Lung (tissue), 11 donors: ENCODE measurements at regions not wholly inside any gene's neighbourhood (a gene's known extent, or its start where the extent isn't known, plus 50 kb on each side); places are given as distances from the start of the nearest gene placed in this dataset.
A peak's percentile ranks its signal among the peaks of the same experiment; 100 is the strongest.

Experiments
- ATAC-seq: fragments of 200-7000 bp; cut with Tn5 transposase; one replicate; pipeline ENCODE4 v1.9.1; 2020; ENCODE audit warnings: moderate number of reproducible peaks; ENCODE audit not compliant: insufficient read depth, low FRiP score
- DNase-seq, 3 donors: peaks; one replicate each; pipeline ENCODE4 v3.0.0-alpha.2; 2013 to 2017
- H3K27ac ChIP-seq, 2 donors: one replicate each; pipeline ENCODE4 v1.5.1; 2013; ENCODE audit warnings: mild to moderate bottlenecking in 2 of 2, moderate library complexity in 2 of 2, control low read depth in 1 of 2, inconsistent platforms in 1 of 2, low read depth in 1 of 2, low read length in 1 of 2
- H3K27me3 ChIP-seq, 3 donors: one replicate each; pipeline ENCODE4 v1.5.1; 2013; ENCODE audit warnings: low read length in 2 of 3; ENCODE audit not compliant: control insufficient read depth in 3 of 3, insufficient read depth in 3 of 3
- H3K36me3 ChIP-seq, 4 donors: one replicate each; pipeline ENCODE4 v1.5.1; 2013; ENCODE audit warnings: low read length in 4 of 4, mild to moderate bottlenecking in 1 of 4, moderate library complexity in 1 of 4; ENCODE audit not compliant: control insufficient read depth in 4 of 4, insufficient read depth in 4 of 4
- H3K4me1 ChIP-seq, 5 donors: one replicate each; pipeline ENCODE4 v1.5.1; 2013; ENCODE audit warnings: low read length in 5 of 5, mild to moderate bottlenecking in 2 of 5, moderate library complexity in 1 of 5; ENCODE audit not compliant: control insufficient read depth in 5 of 5, insufficient read depth in 5 of 5
- H3K4me3 ChIP-seq: one replicate; pipeline ENCODE4 v1.5.1; 2013; ENCODE audit warnings: mild to moderate bottlenecking, control low read depth, moderate library complexity
- H3K9ac ChIP-seq, 2 donors: one replicate each; pipeline ENCODE4 v1.5.1; 2013; ENCODE audit warnings: low read length in 2 of 2, control low read depth in 1 of 2; ENCODE audit not compliant: insufficient read depth in 1 of 2
- H3K9me3 ChIP-seq, 4 donors: one replicate each; pipeline ENCODE4 v1.5.1; 2013; ENCODE audit warnings: low read length in 3 of 4, mild to moderate bottlenecking in 1 of 4, moderate library complexity in 1 of 4; ENCODE audit not compliant: control insufficient read depth in 4 of 4, insufficient read depth in 3 of 4
- WGBS, 2 donors: extraction: QIAGEN DNeasy Blood & Tissue Kit; methylation state at CpG; one replicate each; pipeline ENCODE4 v1.1.7; 2013; 5-methylcytosine and 5-hydroxymethylcytosine counted together
- TF ChIP-seq, protein P1 (sequence below): IDR thresholded peaks from 2 replicates; pipeline ENCODE4 v1.5.1; 2012; ENCODE audit warnings: mild to moderate bottlenecking; ENCODE audit errors: control extremely low read depth, extremely low read depth
- donor health status: control.
- donor health status: control.
- donor health status: Bipolar disorder and iron deficiency.
- donor health status: healthy.
- donor health status: DM: yes; HTN: yes; CAD: no.

DNA sequence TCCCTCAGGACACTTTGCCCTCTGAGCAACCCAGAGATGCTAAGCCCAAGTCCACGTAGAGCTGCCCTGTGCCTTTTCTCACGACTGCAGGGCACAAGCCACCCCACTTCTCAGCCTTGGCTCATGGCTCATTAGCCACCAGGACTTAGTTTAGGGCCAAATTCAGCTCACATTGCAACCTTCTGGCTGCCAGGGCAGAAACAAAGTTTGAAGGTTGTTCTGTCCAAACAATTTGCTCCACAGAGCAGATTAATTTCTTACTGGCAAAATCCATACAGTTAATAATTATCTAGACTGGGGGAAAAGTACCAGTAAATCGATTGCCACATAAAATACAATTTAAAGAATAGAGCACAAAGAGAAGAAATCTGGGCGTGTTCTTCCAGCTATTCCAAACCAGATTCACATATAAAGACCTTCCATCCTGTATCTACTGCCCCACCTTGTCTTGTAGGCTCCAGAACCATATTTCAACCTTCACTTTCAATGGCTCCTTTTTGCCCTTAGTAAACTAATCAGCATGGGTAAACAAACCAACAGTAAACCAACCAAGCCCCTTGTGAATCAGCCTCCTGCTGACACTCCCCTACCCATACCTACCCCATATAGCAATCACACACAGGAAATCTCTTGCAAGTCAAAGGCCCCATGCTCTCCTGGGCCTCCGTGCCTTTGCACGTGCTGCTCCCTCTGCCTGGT lies 101.9 kb downstream of the QRSL1 start:
- H3K9ac ChIP-seq: no peak overlapping the region
- peaks cover 0 to 1% (median 0%) of the 10 kb centered on the region in 4 donors for H3K9me3 ChIP-seq
- ATAC-seq: no peak
- H3K36me3 ChIP-seq: no peaks in the 10 kb centered on the region
- H3K27me3 ChIP-seq: no peaks in the 10 kb centered on the region
- no peak overlapping the region for H3K4me3 ChIP-seq
- TF ChIP-seq, protein P1, sequence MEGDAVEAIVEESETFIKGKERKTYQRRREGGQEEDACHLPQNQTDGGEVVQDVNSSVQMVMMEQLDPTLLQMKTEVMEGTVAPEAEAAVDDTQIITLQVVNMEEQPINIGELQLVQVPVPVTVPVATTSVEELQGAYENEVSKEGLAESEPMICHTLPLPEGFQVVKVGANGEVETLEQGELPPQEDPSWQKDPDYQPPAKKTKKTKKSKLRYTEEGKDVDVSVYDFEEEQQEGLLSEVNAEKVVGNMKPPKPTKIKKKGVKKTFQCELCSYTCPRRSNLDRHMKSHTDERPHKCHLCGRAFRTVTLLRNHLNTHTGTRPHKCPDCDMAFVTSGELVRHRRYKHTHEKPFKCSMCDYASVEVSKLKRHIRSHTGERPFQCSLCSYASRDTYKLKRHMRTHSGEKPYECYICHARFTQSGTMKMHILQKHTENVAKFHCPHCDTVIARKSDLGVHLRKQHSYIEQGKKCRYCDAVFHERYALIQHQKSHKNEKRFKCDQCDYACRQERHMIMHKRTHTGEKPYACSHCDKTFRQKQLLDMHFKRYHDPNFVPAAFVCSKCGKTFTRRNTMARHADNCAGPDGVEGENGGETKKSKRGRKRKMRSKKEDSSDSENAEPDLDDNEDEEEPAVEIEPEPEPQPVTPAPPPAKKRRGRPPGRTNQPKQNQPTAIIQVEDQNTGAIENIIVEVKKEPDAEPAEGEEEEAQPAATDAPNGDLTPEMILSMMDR: no peak
- peaks cover 0 to 4% (median 0%) of the 10 kb centered on the region in 5 donors for H3K4me1 ChIP-seq
- H3K27ac ChIP-seq: no peak overlapping the region
- 75 to 90% methylated on average over 6 of the region's 6 CpGs for WGBS, 2 donors
- DNase-seq: no peak

DNA sequence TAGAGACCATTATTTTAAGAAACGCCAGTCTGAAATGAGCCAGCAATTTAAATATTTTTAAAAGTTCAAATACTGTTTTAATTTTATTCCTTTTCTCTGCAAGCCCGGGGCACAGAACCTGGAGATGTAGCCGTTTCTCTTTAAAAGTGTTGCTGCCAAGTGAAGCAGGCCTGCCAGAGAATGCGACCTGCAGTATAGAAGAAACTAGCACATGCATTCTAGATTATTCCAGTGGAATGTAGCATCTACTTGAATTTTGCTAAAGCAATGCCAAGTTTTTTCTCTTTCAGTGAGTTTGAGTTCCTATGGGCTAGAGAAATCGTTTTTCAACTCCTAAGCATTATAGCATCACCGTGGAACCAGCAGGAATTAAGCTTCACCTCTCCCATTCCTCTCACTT lies 101.3 kb downstream of the QRSL1 start:
- H3K27me3 ChIP-seq: no peaks in the 10 kb centered on the region
- peaks cover 0 to under 1% (median 0%) of the 10 kb centered on the region in 4 donors for H3K9me3 ChIP-seq
- TF ChIP-seq, protein P1: no peak
- DNase-seq: peak in 1 of 3 donors; percentile 12
- H3K4me1 ChIP-seq: peaks cover 0 to 4% (median 0%) of the 10 kb centered on the region in 5 donors
- H3K9ac ChIP-seq: no peak overlapping the region
- no peaks in the 10 kb centered on the region for H3K36me3 ChIP-seq
- WGBS, 2 donors: 75 to 84% methylated on average over 6 of the region's 6 CpGs
- H3K27ac ChIP-seq: no peak overlapping the region
- no peak for ATAC-seq
- no peak overlapping the region for H3K4me3 ChIP-seq

DNA sequence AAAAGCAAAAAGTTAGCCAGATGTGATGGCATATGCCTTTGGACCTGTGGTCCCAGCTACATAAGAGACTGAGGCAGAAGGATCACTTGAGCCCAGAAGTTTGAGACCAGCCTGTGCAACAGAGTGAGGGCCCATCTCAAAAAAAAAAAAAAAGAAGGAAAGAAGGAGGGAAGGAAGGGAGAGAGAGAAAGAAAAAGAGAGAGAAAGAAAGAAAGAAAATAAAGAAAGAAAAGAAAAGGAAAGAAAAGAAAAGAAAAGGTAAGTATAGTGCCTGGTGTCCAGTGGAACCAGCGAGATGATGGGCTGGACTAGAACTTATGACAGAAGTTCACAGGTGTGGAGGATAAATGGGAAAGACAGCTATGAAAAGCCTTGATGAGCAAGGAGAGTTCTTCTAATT lies 100.9 kb downstream of the QRSL1 start:
- Histone ChIP-seq H3K9me3 (no peaks in the 10 kb centered on the region), H3K4me3 (no peak overlapping the region), H3K27me3 (no peaks in the 10 kb centered on the region), H3K4me1 (peaks cover 0 to 4% (median 0%) of the 10 kb centered on the region in 5 donors), H3K36me3 (no peaks in the 10 kb centered on the region), H3K27ac (no peak overlapping the region), H3K9ac (no peak overlapping the region)
- ATAC-seq: no peak
- TF ChIP-seq, protein P1: no peak
- WGBS, 2 donors: 93 to 100% methylated on average over 1 of the region's 1 CpG
- no peak for DNase-seq

DNA sequence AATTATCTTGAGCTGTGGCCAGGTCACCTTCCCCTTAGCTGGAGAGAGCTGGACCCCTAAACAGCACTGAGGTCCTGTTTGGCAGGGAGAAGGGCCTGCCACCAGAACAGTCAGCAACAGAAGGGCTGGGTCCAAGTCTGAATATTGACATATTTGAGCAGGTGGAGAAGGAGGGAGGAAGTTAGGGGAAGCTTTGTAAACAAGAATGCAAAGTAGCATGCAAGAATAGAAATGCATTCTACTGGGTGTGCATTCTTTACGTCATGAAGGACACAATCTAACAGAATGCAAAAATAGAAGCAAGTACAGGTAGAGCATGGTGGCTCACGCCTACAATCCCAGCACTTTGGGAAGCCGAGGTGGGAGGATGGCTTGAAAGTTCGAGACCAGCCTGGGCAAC lies 100.5 kb downstream of the QRSL1 start:
- Histone ChIP-seq H3K4me3 (no peak overlapping the region), H3K9ac (no peak overlapping the region), H3K36me3 (no peaks in the 10 kb centered on the region), H3K27me3 (no peaks in the 10 kb centered on the region), H3K27ac (no peak overlapping the region), H3K9me3 (no peaks in the 10 kb centered on the region), H3K4me1 (peaks cover 0 to 4% (median 0%) of the 10 kb centered on the region in 5 donors)
- 76 to 79% methylated on average over 4 of the region's 4 CpGs for WGBS, 2 donors
- TF ChIP-seq, protein P1: no peak
- ATAC-seq (no peak), DNase-seq (no peak)
